ENCODE measurements at regions not wholly inside any gene's neighbourhood (a gene's known extent, or its start where the extent isn't known, plus 50 kb on each side); places are given as distances from the start of the nearest gene placed in this dataset.

DNA sequence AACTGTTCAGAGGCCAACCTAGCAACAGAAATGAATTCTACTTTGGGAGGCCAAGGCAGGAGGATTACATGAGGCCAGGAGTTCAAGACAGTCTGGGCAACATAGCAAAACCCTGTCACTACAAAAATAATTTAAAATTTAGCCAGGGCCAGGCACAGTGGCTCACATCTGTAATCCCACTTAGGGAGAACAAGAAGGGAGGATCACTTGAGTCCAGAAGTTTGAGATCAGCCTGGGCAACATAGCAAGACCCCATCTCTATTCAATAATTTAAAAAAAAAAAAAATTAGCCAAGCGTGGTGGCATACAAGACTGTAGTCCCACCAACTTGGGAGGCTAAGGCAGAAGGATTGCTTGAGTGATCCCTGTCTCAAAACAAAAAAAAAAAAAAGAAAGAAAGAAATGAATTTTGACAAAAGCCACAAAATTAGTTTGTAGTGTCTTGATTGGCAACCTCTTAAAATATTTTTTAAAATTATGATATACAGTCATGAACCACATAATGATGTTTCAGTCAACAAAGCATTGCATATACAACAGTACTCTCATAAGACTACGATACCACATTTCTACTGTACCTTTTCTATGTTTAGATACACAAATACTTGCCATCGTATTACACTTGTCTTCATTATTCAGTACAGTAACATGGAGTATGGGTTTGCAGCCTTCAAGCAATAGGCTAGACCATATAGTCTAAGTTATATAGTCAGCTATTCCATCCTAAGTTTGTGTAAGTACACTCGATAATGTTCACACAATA is 130.7 kb downstream of the ZFP36L2 start:
- ChIA-PET POLR2A (no interaction called here), CTCF (no interaction called here)
- Histone ChIP-seq H3K4me1 (ENCODE audit: control insufficient read depth, insufficient read depth, low read length) (no peaks in the 10 kb centered on the region), H3K4me3 (ENCODE audit: low read depth in 2 of 2, low read length in 2 of 2) (no peak overlapping the region), H3K27ac (ENCODE audit: low read length) (no peak overlapping the region), H3K27me3 (ENCODE audit: control insufficient read depth, insufficient read depth, low read length) (no peaks in the 10 kb centered on the region), H3K9me3 (ENCODE audit: control insufficient read depth, insufficient read depth, low read depth, low read length) (peaks cover 6% of the 10 kb centered on the region; the same call in 1 of the 2 replicates), H3K36me3 (ENCODE audit: control insufficient read depth, insufficient read depth, low read length) (no peaks in the 10 kb centered on the region)
- DNase-seq (ENCODE audit: low read depth, low spot score) (no peak), ATAC-seq (no peak)
- no peak for TF ChIP-seq SIN3A (IDR thresholded peaks at IDR 0.05; ENCODE audit: borderline replicate concordance, insufficient read depth, low read depth, low read length)
- TF ChIP-seq POLR2AphosphoS5 (IDR thresholded peaks at IDR 0.05; ENCODE audit: low read depth, low read length), result no peak
- TF ChIP-seq, protein P1, sequence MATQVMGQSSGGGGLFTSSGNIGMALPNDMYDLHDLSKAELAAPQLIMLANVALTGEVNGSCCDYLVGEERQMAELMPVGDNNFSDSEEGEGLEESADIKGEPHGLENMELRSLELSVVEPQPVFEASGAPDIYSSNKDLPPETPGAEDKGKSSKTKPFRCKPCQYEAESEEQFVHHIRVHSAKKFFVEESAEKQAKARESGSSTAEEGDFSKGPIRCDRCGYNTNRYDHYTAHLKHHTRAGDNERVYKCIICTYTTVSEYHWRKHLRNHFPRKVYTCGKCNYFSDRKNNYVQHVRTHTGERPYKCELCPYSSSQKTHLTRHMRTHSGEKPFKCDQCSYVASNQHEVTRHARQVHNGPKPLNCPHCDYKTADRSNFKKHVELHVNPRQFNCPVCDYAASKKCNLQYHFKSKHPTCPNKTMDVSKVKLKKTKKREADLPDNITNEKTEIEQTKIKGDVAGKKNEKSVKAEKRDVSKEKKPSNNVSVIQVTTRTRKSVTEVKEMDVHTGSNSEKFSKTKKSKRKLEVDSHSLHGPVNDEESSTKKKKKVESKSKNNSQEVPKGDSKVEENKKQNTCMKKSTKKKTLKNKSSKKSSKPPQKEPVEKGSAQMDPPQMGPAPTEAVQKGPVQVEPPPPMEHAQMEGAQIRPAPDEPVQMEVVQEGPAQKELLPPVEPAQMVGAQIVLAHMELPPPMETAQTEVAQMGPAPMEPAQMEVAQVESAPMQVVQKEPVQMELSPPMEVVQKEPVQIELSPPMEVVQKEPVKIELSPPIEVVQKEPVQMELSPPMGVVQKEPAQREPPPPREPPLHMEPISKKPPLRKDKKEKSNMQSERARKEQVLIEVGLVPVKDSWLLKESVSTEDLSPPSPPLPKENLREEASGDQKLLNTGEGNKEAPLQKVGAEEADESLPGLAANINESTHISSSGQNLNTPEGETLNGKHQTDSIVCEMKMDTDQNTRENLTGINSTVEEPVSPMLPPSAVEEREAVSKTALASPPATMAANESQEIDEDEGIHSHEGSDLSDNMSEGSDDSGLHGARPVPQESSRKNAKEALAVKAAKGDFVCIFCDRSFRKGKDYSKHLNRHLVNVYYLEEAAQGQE (IDR thresholded peaks at IDR 0.05; ENCODE audit: insufficient read depth in 1 of 2, low read depth in 2 of 2, low read length in 1 of 2), result no peak
- no peak for TF ChIP-seq TCF7L2 (IDR thresholded peaks at IDR 0.05; ENCODE audit: low read depth, low read length)
- TF ChIP-seq, protein P2, sequence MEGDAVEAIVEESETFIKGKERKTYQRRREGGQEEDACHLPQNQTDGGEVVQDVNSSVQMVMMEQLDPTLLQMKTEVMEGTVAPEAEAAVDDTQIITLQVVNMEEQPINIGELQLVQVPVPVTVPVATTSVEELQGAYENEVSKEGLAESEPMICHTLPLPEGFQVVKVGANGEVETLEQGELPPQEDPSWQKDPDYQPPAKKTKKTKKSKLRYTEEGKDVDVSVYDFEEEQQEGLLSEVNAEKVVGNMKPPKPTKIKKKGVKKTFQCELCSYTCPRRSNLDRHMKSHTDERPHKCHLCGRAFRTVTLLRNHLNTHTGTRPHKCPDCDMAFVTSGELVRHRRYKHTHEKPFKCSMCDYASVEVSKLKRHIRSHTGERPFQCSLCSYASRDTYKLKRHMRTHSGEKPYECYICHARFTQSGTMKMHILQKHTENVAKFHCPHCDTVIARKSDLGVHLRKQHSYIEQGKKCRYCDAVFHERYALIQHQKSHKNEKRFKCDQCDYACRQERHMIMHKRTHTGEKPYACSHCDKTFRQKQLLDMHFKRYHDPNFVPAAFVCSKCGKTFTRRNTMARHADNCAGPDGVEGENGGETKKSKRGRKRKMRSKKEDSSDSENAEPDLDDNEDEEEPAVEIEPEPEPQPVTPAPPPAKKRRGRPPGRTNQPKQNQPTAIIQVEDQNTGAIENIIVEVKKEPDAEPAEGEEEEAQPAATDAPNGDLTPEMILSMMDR (IDR thresholded peaks at IDR 0.05), result no peak
- no TSS peak for BruUV-seq (replicated peaks)
- intact Hi-C loops (cut with micrococcal nuclease; ENCODE audit: unreplicated experiment), result no loop called here
- in situ Hi-C loops (cut with HindIII; ENCODE audit: low pct_unique_long_range_greater_than_20kb, low sequenced_read_pairs), result no loop called here

DNA sequence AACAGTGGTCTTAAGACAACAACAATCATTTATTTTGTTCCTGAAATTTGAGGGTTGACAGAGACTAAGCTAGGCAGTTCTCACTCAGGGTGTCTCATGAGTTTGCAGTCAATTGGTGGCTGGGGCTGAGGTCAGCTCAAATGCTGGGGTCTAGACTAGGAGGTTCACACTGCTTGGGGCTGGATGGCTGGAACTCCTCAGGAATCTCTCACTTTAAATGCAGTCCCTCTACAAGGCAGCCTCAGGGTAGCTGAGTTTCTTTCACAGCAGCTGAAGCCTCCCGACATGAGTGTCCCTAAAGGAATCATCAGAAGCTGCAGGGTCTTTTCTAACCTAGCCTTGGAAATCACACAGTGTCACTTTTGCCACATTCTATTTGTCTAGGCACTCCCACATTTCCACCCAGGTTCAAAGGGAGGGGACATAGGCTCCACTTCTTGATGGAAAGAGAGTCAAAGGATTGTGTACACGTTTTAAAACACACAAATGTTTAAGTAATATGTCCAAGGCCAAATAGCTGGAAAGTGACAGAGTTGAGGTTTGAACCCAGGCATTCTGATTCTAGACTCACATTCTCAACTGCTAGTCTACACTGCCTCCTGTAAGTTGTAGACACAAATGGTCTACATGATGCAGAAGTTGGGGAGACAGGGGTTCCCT is 133.8 kb downstream of the ZFP36L2 start:
- intact Hi-C loops (cut with micrococcal nuclease; ENCODE audit: unreplicated experiment), result no loop called here
- Histone ChIP-seq H3K36me3 (ENCODE audit: control insufficient read depth, insufficient read depth, low read length) (no peaks in the 10 kb centered on the region), H3K27ac (ENCODE audit: low read length) (no peak overlapping the region), H3K9me3 (ENCODE audit: control insufficient read depth, insufficient read depth, low read depth, low read length) (peaks cover 7% of the 10 kb centered on the region; the same call in 1 of the 2 replicates), H3K27me3 (ENCODE audit: control insufficient read depth, insufficient read depth, low read length) (no peaks in the 10 kb centered on the region), H3K4me1 (ENCODE audit: control insufficient read depth, insufficient read depth, low read length) (peaks cover 3% of the 10 kb centered on the region; the same call in 1 of the 2 replicates), H3K4me3 (ENCODE audit: low read depth in 2 of 2, low read length in 2 of 2) (no peak overlapping the region)
- TF ChIP-seq, protein P2 (IDR thresholded peaks at IDR 0.05), result no peak
- TF ChIP-seq POLR2AphosphoS5 (IDR thresholded peaks at IDR 0.05; ENCODE audit: low read depth, low read length) (no peak), SIN3A (IDR thresholded peaks at IDR 0.05; ENCODE audit: borderline replicate concordance, insufficient read depth, low read depth, low read length) (no peak), TCF7L2 (IDR thresholded peaks at IDR 0.05; ENCODE audit: low read depth, low read length) (no peak)
- TF ChIP-seq, protein P1 (IDR thresholded peaks at IDR 0.05; ENCODE audit: insufficient read depth in 1 of 2, low read depth in 2 of 2, low read length in 1 of 2), result no peak
- in situ Hi-C loops (cut with HindIII; ENCODE audit: low pct_unique_long_range_greater_than_20kb, low sequenced_read_pairs), result no loop called here
- BruUV-seq (replicated peaks), result no TSS peak
- DNase-seq (ENCODE audit: low read depth, low spot score), result no peak
- ChIA-PET POLR2A (no interaction called here), CTCF (no interaction called here)
- no peak for ATAC-seq

Data from Panc1 (cell line).